ENCODE measurements at regions not wholly inside any gene's neighbourhood (a gene's known extent, or its start where the extent isn't known, plus 50 kb on each side); places are given as distances from the start of the nearest gene placed in this dataset.
"Not testable (repeated sequence)": the region's sequence is repeated elsewhere in the genome, so short reads cannot be mapped to it uniquely, and the experiment has no call there.

DNA sequence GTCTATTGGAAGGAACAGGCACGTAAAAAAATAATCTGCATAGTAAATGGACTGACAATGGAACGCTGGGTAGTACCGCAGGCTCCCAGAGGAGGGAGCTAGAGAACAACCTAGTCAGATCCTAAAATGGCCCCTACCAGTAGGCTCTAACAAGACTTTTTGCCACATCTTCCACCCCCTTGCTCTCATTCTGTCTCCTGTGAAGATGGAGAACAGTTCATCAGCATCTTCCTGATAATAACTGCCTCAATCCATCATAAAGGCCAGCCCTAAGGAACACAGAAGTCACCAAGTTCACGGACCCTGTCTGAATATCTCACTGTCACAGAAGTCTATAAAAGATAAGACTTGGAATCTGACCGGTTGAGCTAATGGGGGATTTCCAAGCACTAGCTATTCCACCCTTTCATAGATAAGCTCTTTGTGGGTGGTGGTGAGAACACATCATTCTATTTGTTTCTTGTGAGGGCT lies 133.4 kb downstream of the SLC1A3 start:
- ChIA-PET POLR2A (no interaction called here), CTCF (interaction anchor here (0.7 to 2.6 kb wide), 7 partner anchors 9 to 265 kb away, joined by 3 to 12 read pairs (median 3); no protein-coding TSS in a partner anchor)

DNA sequence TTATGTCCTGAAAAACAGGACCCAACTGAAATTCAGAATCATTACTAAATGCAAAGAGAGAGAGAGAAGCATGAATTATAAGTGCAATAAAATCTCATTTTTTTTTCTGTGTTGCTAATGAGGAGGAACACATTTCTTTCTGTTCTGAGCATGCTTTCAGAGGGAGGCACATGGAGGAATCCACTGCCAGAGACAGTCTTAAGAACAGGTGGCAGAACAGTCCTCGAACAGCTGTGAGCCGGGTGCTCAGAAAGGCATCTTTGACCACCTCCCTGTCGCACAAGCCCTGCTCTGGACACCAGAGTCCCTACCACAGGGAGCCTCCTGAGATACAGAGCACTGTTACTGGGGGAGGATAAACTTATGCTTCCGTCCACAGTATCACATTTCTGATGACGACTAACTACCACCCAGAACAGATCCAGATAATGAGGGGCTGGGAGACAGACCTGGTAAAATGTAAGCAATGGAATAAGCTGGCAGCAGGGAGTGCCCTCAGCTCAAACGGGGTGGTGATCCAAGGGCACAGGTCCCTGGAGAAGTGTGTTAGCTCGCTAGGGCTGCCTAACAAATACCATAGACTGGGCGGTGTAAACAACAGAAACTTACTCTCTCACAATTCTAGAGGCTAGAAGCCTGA lies 134.0 kb downstream of the SLC1A3 start:
- ChIA-PET POLR2A (no interaction called here), CTCF (interaction anchor here (1.1 to 2.6 kb wide), 5 partner anchors 10 to 265 kb away, joined by 3 to 12 read pairs (median 3); no protein-coding TSS in a partner anchor)

DNA sequence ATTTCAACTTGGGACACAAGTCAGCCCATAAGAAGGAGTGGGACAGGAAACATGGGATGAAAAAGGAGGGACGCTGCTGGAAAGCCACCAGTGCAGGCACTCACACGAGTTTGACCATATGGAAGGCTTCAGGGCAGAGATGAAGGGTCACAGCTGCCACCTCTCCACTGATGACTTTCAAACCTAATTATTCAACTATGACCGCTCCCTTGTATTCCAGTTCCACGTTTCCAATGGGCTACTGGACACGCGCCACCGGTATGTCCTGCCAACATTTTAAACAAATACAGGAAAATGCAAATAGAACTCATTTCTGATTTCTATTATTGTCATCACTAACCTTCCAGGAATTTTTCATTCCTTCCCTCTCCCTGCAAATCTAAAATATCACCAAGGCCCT lies 134.7 kb downstream of the SLC1A3 start:
- ChIA-PET POLR2A (no interaction called here), CTCF (no interaction called here)

DNA sequence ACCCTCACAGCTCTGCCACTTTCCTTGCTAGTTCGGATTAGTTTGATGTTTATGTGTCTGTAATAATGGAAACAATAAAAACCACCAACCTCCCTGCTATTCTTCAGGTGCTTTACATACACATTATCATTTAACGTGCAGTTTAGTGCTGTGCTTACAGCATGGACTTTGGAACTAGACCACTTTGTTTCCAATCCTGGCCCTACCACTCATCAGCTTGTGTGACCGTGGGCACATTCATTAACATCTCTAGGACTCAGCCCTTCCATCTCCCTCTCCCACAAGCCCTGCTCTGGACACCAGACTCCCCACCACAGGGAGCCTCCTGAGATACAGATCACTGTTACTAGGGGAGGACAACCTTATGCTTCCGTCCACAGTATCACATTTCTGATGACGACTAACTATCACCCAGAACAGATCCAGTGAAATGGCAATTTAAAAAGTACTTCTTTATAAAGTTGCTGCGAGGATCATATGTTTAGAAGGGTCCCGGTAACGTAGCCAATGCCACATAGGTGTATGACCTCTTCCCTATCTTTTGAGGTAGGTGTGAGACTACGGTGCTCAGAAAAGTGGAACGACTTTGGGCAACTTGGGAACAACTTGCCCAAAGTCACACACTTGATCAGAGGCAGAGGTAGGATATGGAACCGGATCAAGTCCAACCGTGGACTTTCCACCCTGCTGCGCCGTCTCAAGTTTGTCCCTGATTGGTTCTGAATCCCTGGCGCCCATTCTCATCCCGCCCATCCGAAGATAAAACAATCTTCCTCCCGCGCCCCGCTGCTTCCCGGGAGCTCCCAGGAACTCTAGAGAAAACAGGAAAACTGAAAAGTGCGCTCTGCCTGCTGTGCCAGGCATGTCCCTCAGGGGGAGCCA lies 132.4 kb upstream of the NIPBL start:
- ChIA-PET CTCF (interaction anchor here (1.3 to 2.5 kb wide), 3 partner anchors 9 to 21 kb away, joined by 3 to 6 read pairs (median 4); no protein-coding TSS in a partner anchor), POLR2A (interaction anchor here (0.6 kb wide), 1 partner anchor 9 kb away, joined by 3 read pairs; no protein-coding TSS in a partner anchor)

DNA sequence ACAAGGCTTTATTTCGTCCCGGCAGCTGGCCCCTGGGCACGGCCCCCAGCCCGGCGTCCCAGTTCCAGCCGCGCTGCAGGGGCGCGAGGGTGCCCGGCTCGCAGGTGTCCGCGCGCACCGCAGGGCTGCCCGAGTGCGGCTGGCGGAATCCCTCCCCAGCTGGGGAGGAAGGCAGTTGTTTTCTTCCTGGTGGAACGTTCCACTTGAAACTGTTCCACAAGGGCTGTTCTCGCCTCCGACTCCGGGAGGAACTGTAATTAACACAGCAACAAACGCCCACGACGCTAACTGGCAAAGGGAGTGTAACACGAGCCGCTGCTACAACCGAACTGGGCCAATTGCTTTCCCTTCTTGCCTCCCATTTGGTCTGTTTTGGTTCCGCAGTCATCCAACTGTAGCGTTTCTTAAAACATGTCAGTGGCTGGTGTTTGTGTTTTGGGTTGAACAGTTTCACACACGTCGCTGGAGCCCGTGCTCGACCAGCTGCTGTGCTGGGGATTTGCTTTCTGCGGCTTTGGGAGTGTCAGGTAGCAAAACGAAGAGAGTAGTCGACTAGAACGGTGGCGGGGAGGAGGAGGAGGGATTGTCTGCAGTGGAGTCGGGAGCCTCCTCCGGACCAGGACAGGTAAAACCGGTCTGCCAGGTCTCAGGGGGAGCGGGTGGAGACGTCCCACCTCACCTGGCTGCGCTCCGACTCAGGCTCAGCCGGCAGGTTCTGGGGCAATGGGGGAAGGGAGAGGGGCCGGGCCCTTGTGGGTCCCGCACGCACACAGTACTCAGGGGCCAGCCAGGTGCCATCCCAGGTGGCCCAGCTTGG lies 131.6 kb upstream of the NIPBL start:
- POLR2A ChIA-PET: no interaction called here
- CTCF ChIA-PET: interaction anchor here (1.3 to 2.5 kb wide), 4 partner anchors 10 to 260 kb away, joined by 3 to 6 read pairs (median 4); no protein-coding TSS in a partner anchor

DNA sequence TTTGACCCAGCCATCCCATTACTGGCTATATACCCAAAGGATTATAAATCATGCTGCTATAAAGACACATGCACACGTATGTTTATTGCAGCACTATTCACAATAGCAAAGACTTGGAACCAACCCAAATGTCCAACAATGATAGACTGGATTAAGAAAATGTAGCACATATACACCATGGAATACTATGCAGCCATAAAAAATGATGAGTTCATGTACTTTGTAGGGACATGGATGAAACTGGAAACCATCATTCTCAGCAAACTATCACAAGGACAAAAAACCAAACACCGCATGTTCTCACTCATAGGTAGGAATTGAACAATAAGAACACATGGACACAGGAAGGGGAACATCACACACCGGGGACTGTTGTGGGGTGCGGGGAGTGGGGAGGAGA lies 128.8 kb upstream of the NIPBL start:
- POLR2A ChIA-PET, CTCF ChIA-PET: not testable (repeated sequence)

DNA sequence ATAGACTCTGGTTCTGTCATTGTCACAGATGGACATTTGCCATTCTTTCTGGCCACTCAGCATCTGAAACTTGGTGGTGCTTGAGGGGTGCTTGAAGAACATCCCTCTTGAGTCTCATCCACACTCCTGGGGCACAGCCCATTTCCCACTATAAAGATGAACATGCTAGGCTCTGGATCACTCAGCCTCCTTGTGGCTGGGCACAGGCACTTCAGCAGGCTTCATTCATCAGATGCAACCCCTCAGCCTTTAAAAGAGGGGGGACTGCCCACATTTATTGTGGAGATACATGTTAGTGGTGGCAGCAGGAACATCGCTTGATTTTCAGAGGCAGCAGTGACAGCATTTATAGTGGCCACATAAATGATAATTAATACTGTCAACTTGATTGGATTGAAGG lies 124.7 kb upstream of the NIPBL start:
- CTCF ChIA-PET: no interaction called here
- POLR2A ChIA-PET: no interaction called here

DNA sequence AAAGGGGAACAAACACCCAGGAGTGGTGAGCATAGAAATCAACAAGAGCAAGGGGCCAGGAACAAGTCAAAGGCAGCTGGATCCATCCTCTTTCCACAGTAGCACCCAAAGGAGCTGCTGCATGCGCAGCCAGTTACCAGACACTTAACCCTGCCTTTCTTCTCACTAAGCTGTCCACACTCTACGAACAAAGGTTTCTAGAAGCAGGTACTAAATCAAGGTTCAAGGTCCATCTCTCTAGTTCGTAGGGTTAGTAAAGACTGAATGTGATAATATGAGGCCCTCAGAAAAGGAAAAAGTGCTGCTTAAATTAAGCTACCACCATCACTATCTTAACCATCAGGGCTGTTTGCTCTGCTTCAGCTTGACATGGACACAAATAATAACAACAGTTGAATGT lies 121.2 kb upstream of the NIPBL start:
- ChIA-PET POLR2A (no interaction called here), CTCF (no interaction called here)

DNA sequence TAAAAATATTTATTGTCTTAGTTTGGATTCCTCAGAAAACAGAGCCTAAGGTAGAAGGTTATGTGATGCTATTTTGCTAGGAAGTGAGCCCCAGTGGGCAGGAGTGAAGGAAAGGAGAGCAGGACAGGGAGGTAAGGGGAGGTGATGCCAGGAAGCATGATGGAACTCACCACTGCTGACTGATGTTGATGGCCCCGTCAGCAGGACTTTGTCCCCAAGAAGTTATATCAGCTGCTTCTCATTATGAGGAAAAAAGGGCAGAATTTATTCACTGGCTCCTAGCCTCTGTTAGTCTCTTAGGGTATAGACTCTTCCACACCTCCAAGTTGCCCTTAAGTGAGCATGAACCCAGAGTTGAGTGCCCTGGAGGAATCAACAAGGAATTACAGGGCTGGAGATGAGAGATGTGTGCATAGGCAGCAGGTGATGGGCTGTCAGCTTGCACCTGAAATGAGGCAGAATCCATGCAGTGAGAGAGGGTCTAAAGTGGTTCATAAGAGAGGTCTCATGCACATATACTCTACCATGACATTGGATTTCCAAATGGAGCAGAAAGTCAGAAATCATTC lies 120.6 kb upstream of the NIPBL start:
- ChIA-PET CTCF (no interaction called here), POLR2A (no interaction called here)

DNA sequence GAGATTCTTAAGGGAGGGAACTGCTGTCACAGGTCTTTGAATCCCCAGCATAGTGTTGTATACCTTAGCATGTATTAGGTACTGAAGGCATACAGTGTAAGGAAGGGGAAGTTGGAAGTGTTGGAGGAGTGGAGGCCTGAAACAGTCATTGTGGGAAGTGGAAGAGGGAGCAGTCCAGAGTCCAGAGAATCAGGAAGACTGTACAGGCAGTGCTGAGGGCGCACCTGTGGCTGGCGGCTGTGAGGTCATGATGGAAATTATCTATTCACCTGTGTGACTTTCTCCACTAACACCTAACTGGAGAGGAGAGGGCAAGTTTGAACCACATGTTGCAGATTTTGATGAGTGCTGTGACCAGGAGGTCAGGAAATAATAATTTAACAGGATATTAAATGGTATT lies 119.7 kb upstream of the NIPBL start:
- ChIA-PET CTCF (no interaction called here), POLR2A (no interaction called here)

DNA sequence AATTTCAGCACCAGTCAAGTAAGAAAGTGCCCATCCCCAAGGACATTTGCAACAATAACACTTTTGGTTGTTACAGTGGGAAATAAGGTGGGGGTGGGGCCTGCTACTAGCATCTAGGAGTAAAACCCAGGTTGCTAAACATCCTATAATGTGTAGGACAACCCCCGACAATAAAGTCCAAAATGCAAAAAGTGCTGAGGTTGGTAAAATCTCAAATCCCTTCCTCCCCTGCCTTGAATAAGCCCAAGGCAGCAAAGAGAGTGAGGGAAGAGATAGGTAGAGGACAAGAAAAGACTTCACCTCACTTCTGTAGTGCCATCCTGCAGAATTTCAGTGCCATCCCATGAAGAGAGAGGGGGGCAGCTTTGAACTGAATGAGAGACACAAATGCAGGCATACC lies 117.5 kb upstream of the NIPBL start:
- ChIA-PET CTCF (no interaction called here), POLR2A (no interaction called here)

DNA sequence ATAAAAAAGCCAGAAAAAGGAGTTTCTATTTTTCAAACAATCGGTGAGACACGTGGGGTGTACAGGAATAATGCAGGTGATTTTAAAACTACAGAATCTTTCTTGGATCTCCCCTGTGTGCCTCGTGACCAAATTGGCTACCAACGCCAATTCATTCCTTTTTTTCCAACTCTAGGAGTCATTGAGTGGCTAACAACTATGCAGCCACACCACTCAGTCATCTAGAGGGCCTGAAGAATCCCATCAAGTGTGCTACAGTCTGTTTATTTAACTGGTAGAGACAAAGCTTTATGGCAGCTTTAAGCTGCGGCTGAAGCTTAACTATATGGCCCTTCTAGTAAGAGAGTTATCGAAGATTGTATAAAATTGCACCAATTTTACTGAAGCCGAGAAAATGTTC lies 113.1 kb upstream of the NIPBL start:
- ChIA-PET POLR2A (no interaction called here), CTCF (no interaction called here)

DNA sequence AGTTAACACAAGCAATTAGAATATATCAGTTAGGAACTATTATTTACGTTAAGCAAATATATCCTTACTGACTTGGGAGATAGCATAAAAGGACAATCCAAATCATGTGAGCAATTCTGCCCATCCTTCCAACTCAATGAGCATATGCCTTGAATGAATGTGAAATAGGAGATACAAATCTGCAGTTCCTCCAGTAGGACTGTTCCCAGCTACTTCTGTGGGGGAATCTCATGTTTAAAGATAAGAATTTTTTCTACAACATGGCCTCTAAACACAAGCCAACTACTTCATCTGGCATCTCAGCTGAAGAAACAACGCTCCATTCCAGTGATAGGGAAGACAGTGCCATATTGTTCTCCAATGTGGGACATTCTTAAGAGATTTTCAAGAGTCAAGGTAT lies 110.7 kb upstream of the NIPBL start:
- CTCF ChIA-PET: interaction anchor here (0.9 kb wide), 1 partner anchor 803 kb away, joined by 3 read pairs; no protein-coding TSS in a partner anchor
- POLR2A ChIA-PET: no interaction called here

DNA sequence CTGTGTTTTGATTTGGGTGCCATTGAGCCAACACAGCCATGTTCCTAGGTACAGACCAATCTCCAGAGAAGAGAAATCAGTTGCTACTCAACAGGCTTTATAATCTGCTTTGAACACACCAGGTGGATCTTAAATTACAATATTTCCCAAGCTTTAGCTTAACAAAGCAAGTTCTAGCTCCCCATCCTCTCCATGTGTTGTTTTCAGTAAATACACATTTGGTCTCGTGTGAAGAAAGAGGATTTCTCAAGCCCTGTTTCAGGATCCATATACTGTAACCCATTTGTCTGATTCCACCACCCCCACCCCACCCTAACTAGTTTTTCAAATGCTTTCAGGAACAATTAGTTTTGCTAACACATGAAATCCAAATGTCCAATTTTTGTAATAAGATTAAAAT lies 109.6 kb upstream of the NIPBL start:
- ChIA-PET POLR2A (no interaction called here), CTCF (no interaction called here)

DNA sequence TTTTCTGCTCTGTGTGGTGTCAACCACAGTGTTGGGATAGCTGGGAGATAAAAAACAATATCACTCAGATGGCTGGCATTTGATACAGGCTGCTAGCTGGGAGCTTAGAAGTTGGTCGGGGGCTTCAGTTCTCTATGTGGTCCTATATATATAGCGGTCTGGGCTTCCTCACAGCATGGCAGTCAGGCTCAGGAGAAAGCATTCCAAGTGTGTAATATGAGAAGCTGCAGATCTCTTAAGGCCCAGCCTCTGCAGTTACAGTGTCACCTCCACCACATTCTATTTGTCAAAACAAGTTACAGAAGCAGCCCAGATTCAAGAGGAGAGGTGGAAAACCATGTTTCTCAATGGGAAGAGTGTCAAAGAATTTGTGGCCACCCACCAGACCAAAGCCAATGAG lies 108.1 kb upstream of the NIPBL start:
- POLR2A ChIA-PET: no interaction called here
- CTCF ChIA-PET: no interaction called here

DNA sequence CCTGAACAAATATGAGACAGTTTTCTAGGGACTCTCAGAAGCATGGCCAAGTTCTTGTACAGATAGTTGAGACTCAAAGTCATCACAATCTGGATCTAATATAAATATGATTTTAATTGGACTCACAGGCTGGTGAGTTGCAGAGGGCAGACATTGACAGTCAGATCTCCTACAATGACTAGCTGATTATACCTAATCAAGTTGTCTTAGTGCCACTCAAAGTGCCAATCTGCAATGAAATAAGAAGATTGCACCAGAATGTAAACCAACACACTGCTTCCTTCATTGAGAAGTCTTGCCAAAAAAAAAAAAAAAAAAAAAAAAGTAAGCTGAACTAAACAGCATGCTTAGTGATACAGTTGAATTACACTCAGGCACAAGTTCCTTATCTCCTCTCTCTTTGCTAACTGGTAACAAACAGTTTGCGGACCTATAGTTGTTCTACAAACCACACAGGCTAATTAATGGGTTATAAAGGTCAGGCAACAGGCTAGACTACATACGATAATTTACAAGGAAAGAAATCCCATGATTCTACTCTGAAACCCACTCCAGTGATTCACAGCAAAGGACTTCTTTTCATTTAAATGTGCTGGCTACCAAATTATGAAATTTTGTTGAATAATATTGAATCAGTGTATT lies 107.3 kb upstream of the NIPBL start:
- ChIA-PET CTCF (no interaction called here), POLR2A (no interaction called here)

DNA sequence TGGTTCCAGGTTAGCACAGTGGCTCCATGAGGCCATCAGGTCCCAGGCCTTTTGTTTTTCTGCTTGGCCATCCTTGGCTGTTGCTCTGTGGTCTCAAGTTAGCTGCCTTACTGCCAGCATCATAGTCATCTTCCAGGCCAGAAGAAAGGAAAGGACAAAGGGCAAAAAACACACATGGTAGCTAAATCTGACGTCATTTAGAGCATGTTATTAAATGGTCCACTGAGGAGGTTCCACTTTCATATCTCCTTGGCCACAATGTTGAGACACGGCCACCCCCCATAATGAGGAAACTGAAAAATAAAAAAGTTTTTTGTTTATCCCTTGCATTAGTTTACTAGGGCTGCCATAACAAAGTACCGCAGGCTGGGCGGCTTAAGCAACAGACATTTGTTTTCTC lies 106.4 kb upstream of the NIPBL start:
- ChIA-PET CTCF (no interaction called here), POLR2A (no interaction called here)

DNA sequence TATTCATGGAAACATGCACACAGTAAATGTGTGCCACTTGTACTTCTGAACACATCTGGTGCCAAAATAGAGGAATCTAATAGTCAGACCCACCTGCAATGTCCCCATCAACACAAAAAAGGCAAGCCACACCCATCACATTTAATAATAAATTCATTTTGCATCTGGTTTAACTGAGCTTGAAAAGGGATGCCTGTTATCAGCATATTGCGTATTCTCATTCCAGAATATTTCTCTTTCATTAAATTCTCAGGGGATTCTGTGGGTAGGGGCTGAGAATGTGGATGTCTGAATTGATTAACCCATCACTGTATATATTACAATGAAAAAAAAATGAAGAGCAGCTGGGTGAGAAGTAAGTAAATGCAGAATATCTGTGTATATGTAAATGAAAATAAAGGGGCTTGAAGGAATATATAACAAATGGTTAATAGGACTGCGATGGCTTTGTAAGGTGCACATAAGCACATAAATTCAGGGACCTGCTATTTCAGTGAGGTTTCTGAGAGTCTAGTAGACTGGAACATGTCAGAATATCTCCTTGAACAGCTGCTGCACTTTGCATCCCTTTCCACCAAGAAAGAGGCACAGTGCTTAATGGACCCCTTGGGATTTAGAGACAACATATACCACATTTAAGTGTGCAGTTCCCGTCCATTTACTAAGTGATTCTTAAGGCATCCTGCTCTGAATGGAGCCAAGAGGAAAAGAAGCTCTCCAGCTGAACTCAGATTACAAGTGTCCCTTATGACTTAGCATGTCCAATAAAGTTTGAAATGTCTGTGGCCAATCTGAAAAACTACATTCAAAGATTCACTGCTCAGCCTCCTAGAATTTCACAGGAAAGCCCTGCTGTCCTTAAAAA lies 104.1 kb upstream of the NIPBL start:
- POLR2A ChIA-PET: no interaction called here
- CTCF ChIA-PET: no interaction called here

Data from activated CD8-positive, alpha-beta memory T cell treated with anti-CD3 and anti-CD28 coated beads for 36 hours (primary cell).